MM.1S (cell line): ENCODE measurements at regions not wholly inside any gene's neighbourhood (a gene's known extent, or its start where the extent isn't known, plus 50 kb on each side); places are given as distances from the start of the nearest gene placed in this dataset.

ENCODE experiments used
- EZH2 ChIP-seq: fragments of 300-600 bp; sonication (generic); optimal IDR thresholded peaks from 2 replicates; pipeline ENCODE3; 2017; ENCODE audit warnings: low read depth, mild to moderate bottlenecking, antibody characterized with exemption, low read length, mixed read lengths
- TF ChIP-seq, protein P1 (sequence below): fragments of 300-600 bp; sonication (generic); IDR thresholded peaks from 2 replicates; pipeline ENCODE4 v1.5.1; 2016; ENCODE audit warnings: antibody characterized with exemption, low read length, mixed read lengths

DNA sequence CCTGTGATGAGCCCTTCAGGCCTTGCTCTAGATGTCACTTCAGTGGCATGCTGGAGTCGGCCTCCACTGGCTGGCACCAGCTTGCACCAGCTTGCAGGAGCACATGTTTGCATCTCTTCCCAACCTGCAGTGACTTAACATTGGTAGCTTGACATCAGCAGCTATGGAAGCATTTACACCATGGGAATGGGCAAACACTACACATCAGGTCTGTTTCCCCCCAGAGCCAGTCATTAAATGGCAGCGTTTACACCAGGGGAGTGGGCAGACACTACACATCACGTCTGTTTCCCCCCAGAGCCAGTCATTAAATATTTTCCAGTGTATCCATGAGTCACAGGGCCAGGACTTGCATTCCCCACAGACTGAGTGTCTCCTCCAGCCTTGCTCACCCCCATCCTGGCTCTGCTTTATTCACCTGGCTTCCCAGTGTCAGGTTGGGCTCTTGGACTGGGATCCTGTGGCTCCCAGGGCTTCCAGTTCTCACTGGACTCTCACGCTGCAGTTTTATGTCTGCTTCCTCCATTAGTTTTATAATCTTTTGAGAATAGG, 51.6 kb upstream of the VRK1 start:
- TF ChIP-seq, protein P1, sequence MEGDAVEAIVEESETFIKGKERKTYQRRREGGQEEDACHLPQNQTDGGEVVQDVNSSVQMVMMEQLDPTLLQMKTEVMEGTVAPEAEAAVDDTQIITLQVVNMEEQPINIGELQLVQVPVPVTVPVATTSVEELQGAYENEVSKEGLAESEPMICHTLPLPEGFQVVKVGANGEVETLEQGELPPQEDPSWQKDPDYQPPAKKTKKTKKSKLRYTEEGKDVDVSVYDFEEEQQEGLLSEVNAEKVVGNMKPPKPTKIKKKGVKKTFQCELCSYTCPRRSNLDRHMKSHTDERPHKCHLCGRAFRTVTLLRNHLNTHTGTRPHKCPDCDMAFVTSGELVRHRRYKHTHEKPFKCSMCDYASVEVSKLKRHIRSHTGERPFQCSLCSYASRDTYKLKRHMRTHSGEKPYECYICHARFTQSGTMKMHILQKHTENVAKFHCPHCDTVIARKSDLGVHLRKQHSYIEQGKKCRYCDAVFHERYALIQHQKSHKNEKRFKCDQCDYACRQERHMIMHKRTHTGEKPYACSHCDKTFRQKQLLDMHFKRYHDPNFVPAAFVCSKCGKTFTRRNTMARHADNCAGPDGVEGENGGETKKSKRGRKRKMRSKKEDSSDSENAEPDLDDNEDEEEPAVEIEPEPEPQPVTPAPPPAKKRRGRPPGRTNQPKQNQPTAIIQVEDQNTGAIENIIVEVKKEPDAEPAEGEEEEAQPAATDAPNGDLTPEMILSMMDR, result no peak
- no peak for TF ChIP-seq EZH2
